IgD-negative memory B cell (primary cell): ENCODE measurements at regions not wholly inside any gene's neighbourhood (a gene's known extent, or its start where the extent isn't known, plus 50 kb on each side); places are given as distances from the start of the nearest gene placed in this dataset.

Experiments
- H3K27ac Mint-ChIP-seq, 3 donors: one replicate each; pipeline ENCODE4 v1.8.0; 2020 to 2022; ENCODE audit warnings: mild to moderate bottlenecking in 3 of 3, mixed read lengths in 3 of 3, moderate library complexity in 1 of 3
- H3K27me3 Mint-ChIP-seq: one replicate; pipeline ENCODE4 v1.8.0; 2021; ENCODE audit warnings: mixed read lengths
- H3K36me3 Mint-ChIP-seq: one replicate; pipeline ENCODE4 v1.8.0; 2020; ENCODE audit warnings: mild to moderate bottlenecking, mixed read lengths
- H3K4me1 Mint-ChIP-seq, 3 donors: one replicate each; pipeline ENCODE4 v1.8.0; 2020 to 2022; ENCODE audit warnings: mixed read lengths in 3 of 3, mild to moderate bottlenecking in 1 of 3
- H3K4me3 Mint-ChIP-seq, 4 donors: one replicate each; pipeline ENCODE4 v1.8.0; 2020 to 2022; ENCODE audit warnings: mild to moderate bottlenecking in 4 of 4, mixed read lengths in 4 of 4, moderate library complexity in 3 of 4
- H3K9me3 Mint-ChIP-seq, 3 donors: one replicate each; pipeline ENCODE4 v1.8.0; 2020 to 2021; ENCODE audit warnings: mixed read lengths in 3 of 3, mild to moderate bottlenecking in 1 of 3

DNA sequence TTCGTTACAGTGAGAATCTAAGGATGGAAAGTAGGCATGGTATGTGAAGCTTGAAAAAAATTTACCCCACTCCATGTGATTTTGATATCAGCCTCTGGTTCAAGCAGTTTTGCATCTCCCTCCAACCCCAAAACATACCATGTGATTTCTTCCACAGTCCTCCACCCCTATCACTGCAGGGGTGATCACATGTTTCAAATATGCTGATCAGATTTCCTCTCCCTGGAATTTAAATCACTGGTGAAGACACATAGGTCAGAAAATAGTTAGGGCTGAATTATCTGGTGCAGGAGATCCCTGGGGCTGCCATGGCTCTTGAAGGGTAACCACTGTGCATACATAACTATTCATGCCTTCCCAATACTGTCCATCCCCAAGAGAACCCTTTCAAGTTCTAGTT, 119.7 kb upstream of the THRB start:
- Mint-ChIP-seq H3K36me3 (no peaks in the 10 kb centered on the region), H3K27me3 (peaks cover 1% of the 10 kb centered on the region), H3K9me3 (no peaks in the 10 kb centered on the region), H3K4me3 (no peak overlapping the region), H3K4me1 (no peaks in the 10 kb centered on the region), H3K27ac (no peak overlapping the region)

- no peaks in the 10 kb centered on the region for H3K9me3 Mint-ChIP-seq
- no peaks in the 10 kb centered on the region for H3K4me1 Mint-ChIP-seq
- no peak overlapping the region for H3K4me3 Mint-ChIP-seq
- H3K27me3 Mint-ChIP-seq, result peaks cover 1% of the 10 kb centered on the region
- H3K27ac Mint-ChIP-seq, result no peak overlapping the region
- H3K36me3 Mint-ChIP-seq, result no peaks in the 10 kb centered on the region
These were observed 120.5 kb upstream of the THRB start for GRCh38 chr3:24615177-24615576.

- Mint-ChIP-seq H3K36me3 (no peaks in the 10 kb centered on the region), H3K9me3 (no peaks in the 10 kb centered on the region), H3K27ac (no peak overlapping the region)
These were observed 121.6 kb upstream of the THRB start for GRCh38 chr3:24616110-24616829.

DNA sequence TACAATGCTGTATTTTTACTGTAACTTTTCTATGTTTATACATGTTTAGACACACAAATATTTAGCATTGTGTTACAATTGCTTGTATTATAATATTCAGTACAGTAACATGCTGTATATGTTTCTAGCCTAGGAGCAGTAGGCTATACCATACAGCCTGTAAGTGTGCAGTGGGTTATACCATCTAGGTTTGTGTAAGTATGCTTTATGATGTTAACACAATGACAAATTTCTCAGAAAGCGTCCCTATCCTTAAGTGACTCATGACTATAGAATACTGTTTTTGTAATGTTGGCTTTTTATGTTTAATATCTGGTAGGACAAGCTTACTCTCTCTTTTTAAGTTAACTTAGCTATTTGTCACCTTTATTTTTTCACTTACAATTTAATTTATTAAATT, 127.5 kb upstream of the THRB start:
- no peaks in the 10 kb centered on the region for H3K36me3 Mint-ChIP-seq
- no peak overlapping the region for H3K4me3 Mint-ChIP-seq
- no peak overlapping the region for H3K27ac Mint-ChIP-seq
- no peaks in the 10 kb centered on the region for H3K9me3 Mint-ChIP-seq
- peaks cover 3% of the 10 kb centered on the region for H3K27me3 Mint-ChIP-seq
- no peaks in the 10 kb centered on the region for H3K4me1 Mint-ChIP-seq

More at GRCh38 chr3:24616110-24616829, 121.6 kb upstream of the THRB start:
- no peak overlapping the region for H3K4me3 Mint-ChIP-seq
- H3K4me1 Mint-ChIP-seq, result no peaks in the 10 kb centered on the region
- peaks cover 1% of the 10 kb centered on the region for H3K27me3 Mint-ChIP-seq

DNA sequence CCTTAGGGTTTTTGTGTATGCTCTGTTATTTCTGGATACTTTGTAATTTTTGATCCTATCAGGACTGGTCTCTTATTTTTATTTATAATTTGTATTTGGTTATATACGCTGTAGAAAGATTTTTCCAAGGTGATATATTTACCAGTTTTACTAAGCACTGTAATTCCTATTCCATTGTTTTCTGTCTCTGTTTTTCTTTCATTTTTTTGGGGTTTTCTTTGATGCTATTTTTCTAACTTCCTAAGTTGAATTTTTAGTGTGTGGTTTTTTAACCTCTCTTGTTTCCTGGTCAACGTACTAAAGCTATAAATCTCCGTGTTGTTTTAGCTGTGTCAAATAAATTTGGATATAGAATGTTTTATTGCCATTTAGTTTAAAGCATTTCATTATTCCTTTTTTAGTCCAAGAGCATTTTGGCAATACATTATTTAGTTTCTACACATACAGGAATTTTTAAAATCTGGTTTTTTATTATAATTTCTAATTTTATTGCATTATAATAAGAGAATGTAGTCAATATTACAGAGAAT, 128.1 kb upstream of the THRB start:
- Mint-ChIP-seq H3K9me3 (no peaks in the 10 kb centered on the region), H3K27me3 (peaks cover 3% of the 10 kb centered on the region), H3K27ac (no peak overlapping the region), H3K4me1 (no peaks in the 10 kb centered on the region), H3K4me3 (no peak overlapping the region), H3K36me3 (no peaks in the 10 kb centered on the region)

DNA sequence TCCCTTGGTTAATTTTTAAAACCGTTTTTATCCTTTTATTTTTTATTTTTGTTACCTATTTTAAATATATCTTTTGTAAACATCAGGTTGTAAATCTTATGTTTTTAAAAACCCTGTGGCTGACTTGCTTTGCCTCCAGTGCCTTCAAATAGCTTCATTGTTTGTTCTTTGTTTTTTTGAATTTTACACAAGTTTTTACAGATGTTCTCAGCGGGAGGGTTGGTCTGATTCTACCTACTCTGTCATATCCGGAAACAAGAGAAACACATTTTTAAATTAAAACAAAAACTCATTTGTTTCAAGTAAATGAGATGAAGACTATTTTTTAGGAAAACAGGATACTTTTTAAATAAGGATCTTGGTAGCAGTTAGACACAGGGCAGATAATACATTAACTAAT, 129.0 kb upstream of the THRB start:
- Mint-ChIP-seq H3K27ac (no peak overlapping the region), H3K36me3 (no peaks in the 10 kb centered on the region)

GRCh38 chr3:24624938-24625681, 130.5 kb upstream of the THRB start:
- Mint-ChIP-seq H3K4me3 (no peak overlapping the region), H3K27me3 (peaks cover 3% of the 10 kb centered on the region), H3K4me1 (no peaks in the 10 kb centered on the region), H3K9me3 (no peaks in the 10 kb centered on the region), H3K27ac (no peak overlapping the region), H3K36me3 (no peaks in the 10 kb centered on the region)

More for the DNA sequence above, 129.0 kb upstream of the THRB start:
- H3K27me3 Mint-ChIP-seq, result peaks cover 3% of the 10 kb centered on the region
- no peak overlapping the region for H3K4me3 Mint-ChIP-seq
- H3K9me3 Mint-ChIP-seq, result no peaks in the 10 kb centered on the region
- no peaks in the 10 kb centered on the region for H3K4me1 Mint-ChIP-seq

DNA sequence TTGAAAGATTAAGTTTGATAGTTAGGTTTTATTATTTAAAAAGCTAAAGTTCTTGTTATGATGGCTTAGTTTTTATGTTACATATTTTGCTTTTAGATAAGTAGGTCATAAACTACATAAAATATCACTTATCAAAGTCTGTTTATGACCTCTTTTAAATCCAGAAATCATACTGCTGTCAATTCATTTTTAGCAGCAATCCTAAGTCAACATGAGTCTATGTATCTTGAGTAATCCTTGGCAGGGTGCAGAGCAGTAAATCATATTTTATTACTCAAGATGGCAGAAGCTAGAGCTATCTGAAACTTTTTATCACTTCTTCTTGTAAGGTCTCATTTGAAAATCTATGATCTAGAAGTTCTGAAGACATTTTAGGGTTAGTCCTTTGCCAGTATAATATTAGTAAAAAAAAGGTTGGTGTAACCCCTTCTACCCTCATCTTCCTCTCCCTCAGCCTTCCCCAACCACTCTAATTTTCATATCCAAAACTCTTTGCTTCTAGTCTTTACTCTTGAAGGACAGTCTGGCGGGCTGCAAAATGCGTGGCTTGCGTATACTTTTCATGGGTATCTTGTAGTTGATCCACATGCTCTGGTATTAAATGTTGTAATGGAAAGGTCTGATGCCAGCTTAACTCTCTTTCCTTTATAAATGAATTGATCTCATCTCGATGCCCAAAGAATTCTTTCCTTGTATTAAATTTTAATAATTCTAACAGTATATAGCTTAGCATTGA, 134.0 kb upstream of the THRB start:
- H3K4me1 Mint-ChIP-seq, result no peaks in the 10 kb centered on the region
- no peak overlapping the region for H3K27ac Mint-ChIP-seq
- peaks cover 3% of the 10 kb centered on the region for H3K27me3 Mint-ChIP-seq
- H3K9me3 Mint-ChIP-seq, result no peaks in the 10 kb centered on the region
- no peak overlapping the region for H3K4me3 Mint-ChIP-seq
- no peaks in the 10 kb centered on the region for H3K36me3 Mint-ChIP-seq

- Mint-ChIP-seq H3K27ac (no peak overlapping the region), H3K4me1 (no peaks in the 10 kb centered on the region), H3K4me3 (no peak overlapping the region), H3K36me3 (no peaks in the 10 kb centered on the region), H3K9me3 (peaks cover 0 to 6% (median 2%) of the 10 kb centered on the region in 3 donors), H3K27me3 (peaks cover 2% of the 10 kb centered on the region)
These were observed 136.8 kb upstream of the THRB start for GRCh38 chr3:24631481-24631880.

GRCh38 chr3:24639061-24639460, 144.4 kb upstream of the THRB start:
- H3K4me3 Mint-ChIP-seq, result no peak overlapping the region
- H3K27me3 Mint-ChIP-seq, result peaks cover 5% of the 10 kb centered on the region
- no peaks in the 10 kb centered on the region for H3K4me1 Mint-ChIP-seq
- no peak overlapping the region for H3K27ac Mint-ChIP-seq
- no peaks in the 10 kb centered on the region for H3K36me3 Mint-ChIP-seq
- peaks cover 0 to 6% (median 2%) of the 10 kb centered on the region in 3 donors for H3K9me3 Mint-ChIP-seq

GRCh38 chr3:24639481-24640329, 145.1 kb upstream of the THRB start:
- H3K4me1 Mint-ChIP-seq, result no peaks in the 10 kb centered on the region
- peaks cover 0 to 4% (median 2%) of the 10 kb centered on the region in 3 donors for H3K9me3 Mint-ChIP-seq
- no peak overlapping the region for H3K4me3 Mint-ChIP-seq
- H3K27me3 Mint-ChIP-seq, result peaks cover 5% of the 10 kb centered on the region
- H3K27ac Mint-ChIP-seq, result peak overlapping the region in 1 of 3 donors; percentile 51
- no peaks in the 10 kb centered on the region for H3K36me3 Mint-ChIP-seq

GRCh38 chr3:24640330-24640877, 145.8 kb upstream of the THRB start:
- Mint-ChIP-seq H3K4me3 (no peak overlapping the region), H3K27me3 (peaks cover 5% of the 10 kb centered on the region), H3K27ac (peak overlapping the region in 1 of 3 donors; percentile 51), H3K9me3 (peaks cover 0 to 2% (median 0%) of the 10 kb centered on the region in 3 donors), H3K4me1 (no peaks in the 10 kb centered on the region), H3K36me3 (no peaks in the 10 kb centered on the region)

GRCh38 chr3:24641628-24642027, 147.0 kb upstream of the THRB start:
- Mint-ChIP-seq H3K4me3 (no peak overlapping the region), H3K27ac (no peak overlapping the region), H3K27me3 (peaks cover 3% of the 10 kb centered on the region), H3K9me3 (no peaks in the 10 kb centered on the region), H3K36me3 (no peaks in the 10 kb centered on the region), H3K4me1 (no peaks in the 10 kb centered on the region)

DNA sequence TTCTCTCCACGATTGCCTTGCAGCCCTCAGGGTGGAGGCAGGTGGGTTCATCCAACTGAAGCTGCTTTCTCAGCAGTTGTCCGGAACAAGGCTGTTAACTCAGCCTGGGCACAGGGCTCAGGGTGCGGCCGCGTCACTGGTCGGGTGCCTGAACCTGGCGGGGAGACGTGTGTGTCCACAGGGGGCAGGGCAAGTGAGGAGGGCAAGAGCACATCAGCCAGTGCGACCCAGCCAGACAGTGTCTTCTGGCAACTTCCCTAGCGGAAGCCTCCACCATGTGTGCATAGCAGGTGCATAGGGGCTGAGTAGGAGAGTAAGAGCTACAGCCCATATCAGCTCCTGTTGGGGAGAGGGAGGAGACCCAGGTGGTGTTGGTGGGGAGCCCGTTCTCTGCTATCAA, 150.4 kb upstream of the THRB start:
- H3K27ac Mint-ChIP-seq, result no peak overlapping the region
- H3K9me3 Mint-ChIP-seq, result peaks cover 0 to 1% (median 0%) of the 10 kb centered on the region in 3 donors
- H3K27me3 Mint-ChIP-seq, result no peaks in the 10 kb centered on the region
- H3K4me1 Mint-ChIP-seq, result no peaks in the 10 kb centered on the region
- H3K4me3 Mint-ChIP-seq, result no peak overlapping the region
- H3K36me3 Mint-ChIP-seq, result no peaks in the 10 kb centered on the region
